ENCODE measurements at regions not wholly inside any gene's neighbourhood (a gene's known extent, or its start where the extent isn't known, plus 50 kb on each side); places are given as distances from the start of the nearest gene placed in this dataset.

DNA sequence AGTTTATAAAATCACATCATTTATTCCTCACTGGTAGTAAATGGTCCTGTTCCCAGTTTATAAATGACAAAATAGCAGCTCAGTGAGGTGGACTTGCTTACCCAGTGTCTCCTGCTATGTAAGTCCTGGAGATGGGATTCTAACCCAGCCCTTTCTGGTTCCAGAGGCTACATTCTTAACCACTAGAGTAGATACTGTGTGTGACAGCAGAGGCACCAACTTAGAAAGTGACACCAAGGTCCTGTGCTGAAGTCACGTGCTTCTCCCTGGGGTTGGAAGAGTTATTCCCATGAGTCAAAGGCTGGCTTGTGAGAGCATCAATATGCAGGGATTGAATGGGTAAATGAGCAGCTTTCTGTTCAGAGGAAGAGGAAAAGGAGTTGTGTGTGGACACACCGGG, 167.3 kb upstream of the IRX3 start:
- Histone ChIP-seq H3K27ac (ENCODE audit: low read depth in 1 of 2, low read length in 1 of 2) (no peak overlapping the region), H3K36me3 (ENCODE audit: control insufficient read depth in 4 of 4, insufficient read depth in 4 of 4, low read length in 4 of 4) (no peaks in the 10 kb centered on the region), H3K27me3 (ENCODE audit: control insufficient read depth in 3 of 3, insufficient read depth in 3 of 3, low read length in 2 of 3) (peaks cover 0 to 33% (median 12%) of the 10 kb centered on the region in 3 donors), H3K9ac (ENCODE audit: insufficient read depth in 1 of 2, low read length in 2 of 2) (no peak overlapping the region), H3K9me3 (ENCODE audit: control insufficient read depth in 4 of 4, insufficient read depth in 3 of 4, low read length in 3 of 4) (no peaks in the 10 kb centered on the region), H3K4me3 (no peak overlapping the region), H3K4me1 (ENCODE audit: control insufficient read depth in 5 of 5, insufficient read depth in 5 of 5, low read length in 5 of 5) (peaks cover 0 to 2% (median 0%) of the 10 kb centered on the region in 5 donors)
- WGBS, 2 donors, result 88 to 92% methylated on average over 2 of the region's 2 CpGs
- TF ChIP-seq, protein P1, sequence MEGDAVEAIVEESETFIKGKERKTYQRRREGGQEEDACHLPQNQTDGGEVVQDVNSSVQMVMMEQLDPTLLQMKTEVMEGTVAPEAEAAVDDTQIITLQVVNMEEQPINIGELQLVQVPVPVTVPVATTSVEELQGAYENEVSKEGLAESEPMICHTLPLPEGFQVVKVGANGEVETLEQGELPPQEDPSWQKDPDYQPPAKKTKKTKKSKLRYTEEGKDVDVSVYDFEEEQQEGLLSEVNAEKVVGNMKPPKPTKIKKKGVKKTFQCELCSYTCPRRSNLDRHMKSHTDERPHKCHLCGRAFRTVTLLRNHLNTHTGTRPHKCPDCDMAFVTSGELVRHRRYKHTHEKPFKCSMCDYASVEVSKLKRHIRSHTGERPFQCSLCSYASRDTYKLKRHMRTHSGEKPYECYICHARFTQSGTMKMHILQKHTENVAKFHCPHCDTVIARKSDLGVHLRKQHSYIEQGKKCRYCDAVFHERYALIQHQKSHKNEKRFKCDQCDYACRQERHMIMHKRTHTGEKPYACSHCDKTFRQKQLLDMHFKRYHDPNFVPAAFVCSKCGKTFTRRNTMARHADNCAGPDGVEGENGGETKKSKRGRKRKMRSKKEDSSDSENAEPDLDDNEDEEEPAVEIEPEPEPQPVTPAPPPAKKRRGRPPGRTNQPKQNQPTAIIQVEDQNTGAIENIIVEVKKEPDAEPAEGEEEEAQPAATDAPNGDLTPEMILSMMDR (IDR thresholded peaks at IDR 0.05; ENCODE audit: control extremely low read depth, extremely low read depth), result no peak
- DNase-seq (no peak), ATAC-seq (ENCODE audit: insufficient read depth, low FRiP score) (no peak)

DNA sequence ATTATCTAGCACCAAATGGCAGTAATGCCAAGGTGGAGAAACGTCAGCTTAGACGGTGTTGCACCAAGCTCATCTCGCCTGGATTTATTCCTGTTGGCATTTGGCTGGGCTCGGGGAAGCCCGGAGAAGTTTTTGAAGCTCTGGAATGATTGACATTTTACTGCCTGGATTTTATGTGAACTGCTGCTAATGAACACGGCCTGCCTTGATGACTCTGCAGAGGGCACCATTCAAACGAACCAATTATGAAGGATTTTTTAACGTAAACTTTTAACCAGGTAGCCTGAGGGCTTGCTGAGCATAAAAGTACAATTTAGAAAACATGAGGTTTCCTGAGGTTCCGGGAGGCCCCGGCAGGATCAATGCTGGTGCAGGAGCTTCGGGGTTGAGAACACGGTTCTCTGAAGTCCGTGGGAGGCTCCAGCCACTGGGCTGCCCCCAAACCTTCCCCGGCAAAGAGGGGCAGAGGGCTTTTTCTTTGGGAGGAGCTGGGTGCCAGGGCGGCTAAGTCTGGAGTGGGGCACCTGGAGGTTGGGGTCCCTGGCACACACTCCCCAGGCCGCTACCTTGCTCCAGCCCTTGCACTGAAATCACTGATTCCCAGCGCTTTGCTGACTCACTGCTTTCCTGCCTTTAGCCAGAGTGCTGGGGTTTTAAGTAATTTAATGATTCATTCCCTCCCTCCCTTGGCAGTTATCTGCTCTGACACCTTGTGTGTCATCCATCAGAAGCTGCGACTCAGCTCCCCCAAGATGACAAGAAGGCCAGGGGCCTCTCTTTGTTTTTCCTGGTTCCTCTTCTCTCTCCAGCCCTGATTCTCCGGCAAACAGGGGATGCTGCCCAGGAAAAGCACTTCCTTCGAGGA, 161.2 kb upstream of the IRX3 start:
- Histone ChIP-seq H3K27me3 (ENCODE audit: control insufficient read depth in 3 of 3, insufficient read depth in 3 of 3, low read length in 2 of 3) (peaks cover 0 to 3% (median 2%) of the 10 kb centered on the region in 3 donors), H3K9me3 (ENCODE audit: control insufficient read depth in 4 of 4, insufficient read depth in 3 of 4, low read length in 3 of 4) (peaks cover 0 to 6% (median 3%) of the 10 kb centered on the region in 4 donors), H3K4me3 (no peak overlapping the region), H3K9ac (ENCODE audit: insufficient read depth in 1 of 2, low read length in 2 of 2) (no peak overlapping the region), H3K36me3 (ENCODE audit: control insufficient read depth in 4 of 4, insufficient read depth in 4 of 4, low read length in 4 of 4) (no peaks in the 10 kb centered on the region), H3K27ac (ENCODE audit: low read depth in 1 of 2, low read length in 1 of 2) (no peak overlapping the region), H3K4me1 (ENCODE audit: control insufficient read depth in 5 of 5, insufficient read depth in 5 of 5, low read length in 5 of 5) (no peaks in the 10 kb centered on the region)
- DNase-seq (no peak), ATAC-seq (ENCODE audit: insufficient read depth, low FRiP score) (no peak)
- 64 to 69% methylated on average over 20 of the region's 20 CpGs for WGBS, 2 donors
- TF ChIP-seq, protein P1 (IDR thresholded peaks at IDR 0.05; ENCODE audit: control extremely low read depth, extremely low read depth), result no peak

DNA sequence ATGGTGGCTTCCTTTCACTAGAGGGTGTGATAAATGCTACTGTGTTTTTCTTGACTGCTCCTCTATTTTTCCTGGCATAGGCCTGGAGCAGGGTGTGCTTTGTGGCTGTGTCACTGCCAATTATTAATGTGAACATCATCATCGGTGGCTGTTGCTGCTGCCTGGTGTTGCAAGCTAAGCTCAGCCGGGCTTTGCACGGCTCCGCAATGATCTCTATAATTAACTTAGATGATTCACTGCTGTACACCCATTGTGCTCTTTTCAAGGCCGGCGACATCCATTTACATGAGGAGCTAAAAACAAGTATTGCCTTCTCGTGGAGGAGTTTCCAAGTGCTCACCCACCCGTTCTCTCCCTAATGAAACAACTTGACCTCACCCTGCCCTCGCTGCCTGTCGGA, 160.1 kb upstream of the IRX3 start:
- ATAC-seq (ENCODE audit: insufficient read depth, low FRiP score), result peak; percentile 65
- Histone ChIP-seq H3K27me3 (ENCODE audit: control insufficient read depth in 3 of 3, insufficient read depth in 3 of 3, low read length in 2 of 3) (peaks cover 0 to 3% (median 2%) of the 10 kb centered on the region in 3 donors), H3K4me3 (no peak overlapping the region), H3K9me3 (ENCODE audit: control insufficient read depth in 4 of 4, insufficient read depth in 3 of 4, low read length in 3 of 4) (peaks cover 0 to 6% (median 3%) of the 10 kb centered on the region in 4 donors), H3K9ac (ENCODE audit: insufficient read depth in 1 of 2, low read length in 2 of 2) (no peak overlapping the region), H3K4me1 (ENCODE audit: control insufficient read depth in 5 of 5, insufficient read depth in 5 of 5, low read length in 5 of 5) (no peaks in the 10 kb centered on the region), H3K36me3 (ENCODE audit: control insufficient read depth in 4 of 4, insufficient read depth in 4 of 4, low read length in 4 of 4) (no peaks in the 10 kb centered on the region), H3K27ac (ENCODE audit: low read depth in 1 of 2, low read length in 1 of 2) (peak overlapping the region in 1 of 2 donors; percentile 62)
- TF ChIP-seq, protein P1 (IDR thresholded peaks at IDR 0.05; ENCODE audit: control extremely low read depth, extremely low read depth), result no peak
- WGBS, 2 donors, result 54 to 79% methylated on average over 10 of the region's 10 CpGs
- DNase-seq, result peak in 1 of 3 donors; percentile 8
